Fibroblast of pulmonary artery (primary cell): ENCODE measurements at regions not wholly inside any gene's neighbourhood (a gene's known extent, or its start where the extent isn't known, plus 50 kb on each side); places are given as distances from the start of the nearest gene placed in this dataset.

Experiments
- DNase-seq: peaks from one replicate; pipeline ENCODE4 v3.0.0-alpha.2; 2010; ENCODE audit warnings: low read depth
- H3K4me3 ChIP-seq: replicated peaks from 2 replicates; pipeline ENCODE4 v1.5.1; 2011; ENCODE audit warnings: low read depth, mild to moderate bottlenecking, control low read depth, low read length, moderate library complexity
- CTCF ChIP-seq: IDR thresholded peaks from 2 replicates; pipeline ENCODE4 v1.5.1; 2011; ENCODE audit warnings: mild to moderate bottlenecking, control low read depth, low read length, inconsistent platforms; ENCODE audit errors: missing control alignments

GRCh38 chr4:162409048-162409447 is 245.2 kb upstream of the FSTL5 start:
- TF ChIP-seq CTCF = no peak
- DNase-seq = no peak
- H3K4me3 ChIP-seq = no peak overlapping the region

- TF ChIP-seq CTCF = no peak
- H3K4me3 ChIP-seq = no peak overlapping the region
- DNase-seq = no peak
Observed at GRCh38 chr4:162408309-162408708, 244.5 kb upstream of the FSTL5 start.

GRCh38 chr4:162406637-162407365 is 243.0 kb upstream of the FSTL5 start:
- DNase-seq = no peak
- no peak overlapping the region for H3K4me3 ChIP-seq
- no peak for TF ChIP-seq CTCF

GRCh38 chr4:162403932-162404331 is 240.1 kb upstream of the FSTL5 start:
- TF ChIP-seq CTCF = no peak
- no peak for DNase-seq
- no peak overlapping the region for H3K4me3 ChIP-seq

GRCh38 chr4:162403419-162403818 is 239.6 kb upstream of the FSTL5 start:
- no peak for DNase-seq
- no peak overlapping the region for H3K4me3 ChIP-seq
- no peak for TF ChIP-seq CTCF

- TF ChIP-seq CTCF = no peak
- no peak for DNase-seq
- no peak overlapping the region for H3K4me3 ChIP-seq
Observed at GRCh38 chr4:162401021-162401420, 237.2 kb upstream of the FSTL5 start.

- no peak overlapping the region for H3K4me3 ChIP-seq
- TF ChIP-seq CTCF = no peak
- DNase-seq = no peak
Observed at GRCh38 chr4:162392946-162393345, 229.1 kb upstream of the FSTL5 start.
